Tibial nerve (tissue), 3 donors: ENCODE measurements at regions not wholly inside any gene's neighbourhood (a gene's known extent, or its start where the extent isn't known, plus 50 kb on each side); places are given as distances from the start of the nearest gene placed in this dataset.

Source experiments
- POLR2A ChIP-seq, 2 donors: fragments of 450-650 bp; IDR thresholded peaks; one replicate each; pipeline ENCODE4 v1.6.1; 2017; ENCODE audit warnings: antibody characterized with exemption in 2 of 2, mild to moderate bottlenecking in 2 of 2, moderate library complexity in 2 of 2
- TF ChIP-seq, protein P1 (sequence below), 5 experiments: fragments of 200-600 bp in 3 of 5; fragments of 450-650 bp in 2 of 5; sonication (generic) in 3 of 5; IDR thresholded peaks; one replicate each; pipeline ENCODE4 v1.5.1; 2016 to 2019; ENCODE audit warnings: antibody characterized with exemption in 5 of 5, mild to moderate bottlenecking in 3 of 5, moderate library complexity in 2 of 5

DNA sequence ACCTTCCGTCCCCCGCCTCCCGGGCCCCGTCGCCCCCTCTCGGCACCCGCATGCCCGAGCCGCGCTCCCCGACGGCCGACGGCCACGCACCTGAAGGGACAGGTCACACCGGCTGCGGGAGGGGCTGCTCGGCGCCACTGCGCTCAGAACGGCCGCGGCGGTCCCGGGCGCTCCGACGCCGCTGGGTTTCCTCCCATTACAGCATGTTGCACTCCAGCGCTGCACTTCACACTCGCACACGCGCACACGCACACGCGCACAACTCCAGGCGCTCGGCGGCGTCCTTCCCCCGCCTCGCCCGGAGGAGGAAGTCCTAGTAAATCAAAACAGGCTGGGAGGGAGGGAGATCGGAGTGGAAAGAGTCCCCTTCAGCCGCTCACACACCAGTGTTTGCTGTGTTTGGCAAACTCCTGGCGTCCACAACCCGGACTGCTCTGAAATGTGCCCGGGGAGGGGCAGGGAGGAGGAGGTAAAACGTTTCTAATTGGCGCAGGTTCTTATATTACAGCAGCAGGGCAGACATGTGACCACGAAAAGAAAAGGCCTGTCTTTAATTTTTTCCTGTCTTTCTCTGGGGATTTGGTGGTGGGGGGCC, 76.7 kb upstream of the VGLL4 start:
- peak; percentile 42 to 58 for TF ChIP-seq POLR2A (IDR thresholded peaks at IDR 0.05)
- TF ChIP-seq, protein P1, sequence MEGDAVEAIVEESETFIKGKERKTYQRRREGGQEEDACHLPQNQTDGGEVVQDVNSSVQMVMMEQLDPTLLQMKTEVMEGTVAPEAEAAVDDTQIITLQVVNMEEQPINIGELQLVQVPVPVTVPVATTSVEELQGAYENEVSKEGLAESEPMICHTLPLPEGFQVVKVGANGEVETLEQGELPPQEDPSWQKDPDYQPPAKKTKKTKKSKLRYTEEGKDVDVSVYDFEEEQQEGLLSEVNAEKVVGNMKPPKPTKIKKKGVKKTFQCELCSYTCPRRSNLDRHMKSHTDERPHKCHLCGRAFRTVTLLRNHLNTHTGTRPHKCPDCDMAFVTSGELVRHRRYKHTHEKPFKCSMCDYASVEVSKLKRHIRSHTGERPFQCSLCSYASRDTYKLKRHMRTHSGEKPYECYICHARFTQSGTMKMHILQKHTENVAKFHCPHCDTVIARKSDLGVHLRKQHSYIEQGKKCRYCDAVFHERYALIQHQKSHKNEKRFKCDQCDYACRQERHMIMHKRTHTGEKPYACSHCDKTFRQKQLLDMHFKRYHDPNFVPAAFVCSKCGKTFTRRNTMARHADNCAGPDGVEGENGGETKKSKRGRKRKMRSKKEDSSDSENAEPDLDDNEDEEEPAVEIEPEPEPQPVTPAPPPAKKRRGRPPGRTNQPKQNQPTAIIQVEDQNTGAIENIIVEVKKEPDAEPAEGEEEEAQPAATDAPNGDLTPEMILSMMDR (IDR thresholded peaks at IDR 0.05): peak in 1 of 5 experiments; percentile 11
